HuH-7 (cell line): ENCODE measurements at regions not wholly inside any gene's neighbourhood (a gene's known extent, or its start where the extent isn't known, plus 50 kb on each side); places are given as distances from the start of the nearest gene placed in this dataset.

Experiments
- DNase-seq: peaks from one replicate; pipeline ENCODE4 v3.0.0; 2011; ENCODE audit warnings: low spot score

GRCh38 chr1:94707321-94708298 lies 112.5 kb upstream of the SLC44A3 start:
- DNase-seq = no peak

GRCh38 chr1:94702442-94702815 lies 117.7 kb upstream of the SLC44A3 start:
- DNase-seq = no peak

GRCh38 chr1:94701796-94702441 lies 118.2 kb upstream of the SLC44A3 start:
- DNase-seq = no peak

- DNase-seq = no peak
These were observed 121.2 kb upstream of the SLC44A3 start for GRCh38 chr1:94698759-94699502.

GRCh38 chr1:94698356-94698755 lies 121.8 kb upstream of the SLC44A3 start:
- no peak for DNase-seq

GRCh38 chr1:94697839-94698238 lies 122.3 kb upstream of the SLC44A3 start:
- DNase-seq = peak; percentile 26

- DNase-seq = no peak
These were observed 125.8 kb upstream of the SLC44A3 start for GRCh38 chr1:94694226-94694915.

- no peak for DNase-seq
These were observed 126.7 kb upstream of the SLC44A3 start for GRCh38 chr1:94693435-94693834.

GRCh38 chr1:94693029-94693428 lies 127.1 kb upstream of the SLC44A3 start:
- DNase-seq = no peak

- no peak for DNase-seq
These were observed 131.5 kb upstream of the SLC44A3 start for GRCh38 chr1:94688646-94689045.

- DNase-seq = no peak
These were observed 133.3 kb upstream of the SLC44A3 start for GRCh38 chr1:94686882-94687281.

- no peak for DNase-seq
These were observed 135.4 kb upstream of the SLC44A3 start for GRCh38 chr1:94684690-94685250.

GRCh38 chr1:94683886-94684285 lies 136.3 kb upstream of the SLC44A3 start:
- DNase-seq = no peak

GRCh38 chr1:94680039-94680377 lies 138.4 kb upstream of the F3 start:
- DNase-seq = no peak

- no peak for DNase-seq
These were observed 137.9 kb upstream of the F3 start for GRCh38 chr1:94679332-94680038.

GRCh38 chr1:94678202-94678848 lies 136.8 kb upstream of the F3 start:
- DNase-seq = no peak

GRCh38 chr1:94677714-94678113 lies 136.2 kb upstream of the F3 start:
- DNase-seq = no peak

GRCh38 chr1:94677087-94677486 lies 135.5 kb upstream of the F3 start:
- no peak for DNase-seq

GRCh38 chr1:94676686-94677085 lies 135.1 kb upstream of the F3 start:
- no peak for DNase-seq

- DNase-seq = no peak
These were observed 133.8 kb upstream of the F3 start for GRCh38 chr1:94675373-94675772.

GRCh38 chr1:94674876-94675275 lies 133.3 kb upstream of the F3 start:
- DNase-seq = no peak
